GM19043 (cell line): ENCODE measurements at regions not wholly inside any gene's neighbourhood (a gene's known extent, or its start where the extent isn't known, plus 50 kb on each side); places are given as distances from the start of the nearest gene placed in this dataset.

Source experiments
- ATAC-seq: cut with Tn5 transposase; IDR thresholded peaks from one replicate; pipeline ENCODE4 v1.9.1; 2021; ENCODE audit warnings: low read depth; ENCODE audit not compliant: unreplicated experiment

DNA sequence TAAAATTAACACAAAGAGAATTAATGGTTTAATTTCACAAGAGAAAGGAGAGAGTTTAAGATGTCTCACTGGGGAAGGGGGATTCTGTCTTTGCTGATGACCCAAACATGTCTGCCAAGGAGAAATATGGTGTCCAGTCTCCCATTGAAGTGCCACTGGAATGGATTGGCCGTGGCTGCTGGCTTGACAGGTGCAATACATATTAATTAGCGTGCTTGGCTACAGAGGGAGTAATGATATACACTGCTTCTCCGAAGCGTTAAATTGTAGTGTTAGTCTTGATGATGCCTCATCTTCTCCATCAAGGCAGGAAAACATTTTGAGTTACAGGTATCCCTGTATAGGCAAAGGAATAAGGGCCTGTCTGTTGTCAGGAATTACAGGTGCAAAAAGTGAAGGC, 393.4 kb upstream of the TMPO start:
- no peak for ATAC-seq

GRCh38 chr12:98123021-98123461, 392.3 kb upstream of the TMPO start:
- ATAC-seq, result no peak

- no peak for ATAC-seq
Measured at GRCh38 chr12:98126637-98127335, 388.6 kb upstream of the TMPO start.

DNA sequence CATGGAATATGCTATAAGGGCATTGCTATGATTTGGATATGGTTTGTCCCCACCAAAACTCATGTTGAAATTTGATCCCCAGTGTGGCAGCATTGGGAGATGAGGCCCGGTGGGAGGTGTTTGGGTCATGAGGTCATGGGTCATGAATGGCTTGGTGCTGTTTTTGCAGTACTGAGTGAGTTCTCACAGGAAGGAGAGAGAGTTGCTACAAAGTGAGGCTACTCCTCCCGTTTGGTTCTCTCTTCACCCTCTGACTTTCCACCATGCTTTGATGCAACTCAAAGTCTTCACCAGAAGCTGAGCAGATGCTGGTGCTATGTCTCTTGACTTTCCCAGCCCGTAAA, 388.1 kb upstream of the TMPO start:
- ATAC-seq, result no peak

DNA sequence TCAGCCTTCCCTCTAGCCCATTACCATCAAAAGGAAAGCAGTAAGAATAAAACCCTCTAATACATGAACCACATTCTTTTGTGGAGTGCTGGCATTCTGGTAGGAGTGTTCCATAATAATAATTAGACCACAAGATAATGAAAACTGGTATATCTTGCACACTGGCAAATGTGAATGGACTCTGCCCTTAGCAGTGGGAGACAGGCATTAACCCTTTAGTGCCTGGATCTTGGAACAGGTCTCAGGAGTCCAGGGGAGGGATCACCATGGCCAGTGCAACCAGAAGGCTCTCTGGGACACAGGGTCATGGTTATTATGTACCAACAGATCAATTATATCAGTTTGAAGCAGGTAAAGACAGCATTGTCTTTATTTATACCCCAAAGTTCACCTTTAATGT, 387.5 kb upstream of the TMPO start:
- ATAC-seq, result no peak

DNA sequence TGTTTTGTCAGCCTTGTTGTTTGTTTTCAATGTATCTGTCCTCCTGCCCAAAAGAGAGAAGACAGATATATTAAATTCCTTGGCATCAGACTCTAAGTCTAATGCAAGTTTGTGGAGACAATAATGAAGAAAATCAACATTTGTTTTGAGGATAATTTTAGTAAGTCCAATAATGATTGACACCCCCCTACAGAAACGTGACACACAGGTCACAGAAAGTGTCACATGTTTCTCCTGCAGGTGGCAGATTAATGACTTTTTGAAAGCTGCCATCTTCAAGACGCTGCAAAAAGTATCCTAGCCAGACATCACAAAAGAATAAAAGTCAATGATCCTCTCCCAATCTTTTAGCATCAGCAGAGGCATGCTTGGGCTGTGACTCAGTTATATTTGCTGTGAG, 378.8 kb upstream of the TMPO start:
- ATAC-seq, result no peak

- no peak for ATAC-seq
Measured at GRCh38 chr12:98137278-98137677, 378.1 kb upstream of the TMPO start.

- no peak for ATAC-seq
Measured at GRCh38 chr12:98144953-98145352, 370.4 kb upstream of the TMPO start.

DNA sequence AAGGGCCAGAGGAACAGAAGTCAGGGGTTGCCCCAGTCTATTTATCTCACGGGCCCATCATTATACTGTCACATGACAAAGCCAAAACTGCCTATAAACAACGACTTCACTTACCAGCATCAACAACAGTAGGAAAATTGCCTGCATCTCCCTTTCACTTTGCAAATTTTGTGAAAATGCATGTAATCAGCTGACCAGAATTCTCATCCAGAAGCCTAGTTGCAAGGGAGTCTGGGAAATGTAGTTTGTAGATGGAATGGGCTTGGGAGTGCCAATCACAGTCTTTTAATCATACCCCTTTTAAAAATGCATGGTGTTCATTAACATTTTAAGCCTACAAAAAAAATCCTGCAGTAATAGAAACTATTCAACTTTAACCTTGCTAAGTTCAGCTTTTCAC, 369.3 kb upstream of the TMPO start:
- ATAC-seq, result no peak

- no peak for ATAC-seq
Measured at GRCh38 chr12:98146487-98146886, 368.9 kb upstream of the TMPO start.

- peak; percentile 86 for ATAC-seq
Measured at GRCh38 chr12:98149270-98149669, 366.1 kb upstream of the TMPO start.

DNA sequence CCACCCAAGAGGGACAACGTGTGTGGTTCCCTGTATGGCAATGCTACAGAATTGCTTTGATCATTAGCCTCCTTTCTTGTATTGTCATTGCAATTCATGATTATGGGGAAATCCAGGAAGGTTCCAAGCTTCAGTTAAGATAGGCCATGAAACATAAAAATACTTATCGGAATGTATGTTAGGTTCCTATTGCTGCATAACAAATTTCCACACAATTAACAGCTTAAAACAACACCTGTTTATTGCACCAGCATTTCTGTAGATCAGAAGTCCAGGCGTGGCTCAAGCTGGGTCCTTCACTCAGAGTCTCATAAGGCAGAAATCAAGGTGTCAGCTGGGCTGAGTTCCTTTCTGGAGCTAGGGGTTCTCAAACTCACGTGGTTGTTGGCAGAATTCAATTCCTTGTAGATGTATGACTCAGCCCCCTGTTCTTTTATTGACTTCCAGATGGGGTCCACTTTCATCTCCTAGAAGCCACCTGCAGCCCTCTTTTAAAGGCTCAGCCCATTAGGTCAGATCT, 365.6 kb upstream of the TMPO start:
- no peak for ATAC-seq

- ATAC-seq, result no peak
Measured at GRCh38 chr12:98151105-98151590, 364.2 kb upstream of the TMPO start.

DNA sequence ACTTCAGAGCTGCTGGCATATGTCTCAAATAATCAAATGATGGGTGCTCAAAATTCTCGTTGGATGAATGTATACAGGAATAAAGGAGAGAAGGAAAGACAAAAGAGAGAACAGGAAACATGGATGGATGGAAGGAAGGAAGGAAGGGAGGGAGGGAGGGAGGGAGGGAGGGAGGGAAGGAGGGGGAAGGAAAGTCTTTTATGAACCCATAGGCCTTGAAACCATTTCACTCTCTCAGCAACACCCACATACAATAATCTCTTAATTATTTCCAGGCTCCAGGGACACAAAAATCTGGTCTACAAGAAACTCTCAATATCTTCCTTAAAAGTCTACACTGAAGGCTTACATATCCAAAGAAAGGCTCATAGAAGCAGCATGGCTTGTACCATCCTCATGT, 363.4 kb upstream of the TMPO start:
- ATAC-seq, result no peak

GRCh38 chr12:98154850-98155249, 360.5 kb upstream of the TMPO start:
- ATAC-seq, result no peak

DNA sequence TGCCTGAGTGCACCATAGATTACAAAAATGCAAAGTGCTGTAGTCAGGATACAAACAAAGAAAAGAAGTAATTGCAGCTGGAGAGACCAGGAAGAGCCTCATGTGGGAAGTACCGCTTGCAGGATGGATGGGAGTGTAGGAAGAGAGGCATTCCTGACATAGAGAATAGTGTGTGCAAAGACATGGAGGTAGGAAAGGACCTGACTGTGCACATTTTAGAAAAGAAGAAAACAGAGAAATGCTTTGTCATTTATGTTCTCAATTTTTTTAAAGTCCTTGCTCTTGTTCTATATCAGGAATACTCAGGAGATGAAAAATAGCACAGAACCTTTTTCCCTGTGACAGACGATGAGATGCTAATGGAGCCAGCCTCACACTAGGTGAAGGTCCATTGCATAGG, 358.7 kb upstream of the TMPO start:
- ATAC-seq, result no peak

DNA sequence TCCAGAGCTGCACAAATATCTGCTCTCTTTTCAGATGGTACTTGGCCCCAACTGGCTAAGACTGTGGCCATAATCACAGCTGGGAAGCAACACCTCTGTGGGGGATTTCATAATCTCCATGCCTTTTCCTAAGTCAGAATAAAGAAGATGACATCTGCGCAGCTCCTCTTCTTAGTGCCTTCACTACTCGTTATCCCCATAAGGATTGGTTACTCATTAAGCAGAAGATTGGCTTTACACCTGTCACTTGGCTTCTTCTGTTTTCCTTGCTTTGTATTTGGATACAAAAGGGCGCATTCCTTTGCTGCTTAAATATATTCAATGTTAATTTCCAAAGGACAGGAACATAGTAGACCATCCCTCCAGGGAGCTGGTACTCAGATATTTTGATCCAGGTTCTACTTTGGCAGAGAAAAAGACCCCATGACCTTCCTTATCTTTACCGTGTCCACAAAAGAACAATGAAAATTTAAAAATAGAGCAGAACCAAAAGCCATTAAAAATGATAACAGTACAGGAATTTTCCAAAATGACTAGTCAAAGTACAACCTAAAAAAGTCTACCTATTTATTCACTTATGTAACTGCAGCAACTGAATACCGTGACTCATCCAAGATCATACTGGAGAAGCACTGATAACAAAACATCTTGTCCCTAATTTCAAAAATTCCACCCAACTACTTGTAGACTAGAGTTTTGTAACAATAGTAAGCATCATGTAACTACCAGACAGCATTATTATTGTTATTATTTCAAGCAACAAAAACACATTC, 352.3 kb upstream of the TMPO start:
- ATAC-seq, result no peak

- no peak for ATAC-seq
Measured at GRCh38 chr12:98172304-98172703, 343.1 kb upstream of the TMPO start.

DNA sequence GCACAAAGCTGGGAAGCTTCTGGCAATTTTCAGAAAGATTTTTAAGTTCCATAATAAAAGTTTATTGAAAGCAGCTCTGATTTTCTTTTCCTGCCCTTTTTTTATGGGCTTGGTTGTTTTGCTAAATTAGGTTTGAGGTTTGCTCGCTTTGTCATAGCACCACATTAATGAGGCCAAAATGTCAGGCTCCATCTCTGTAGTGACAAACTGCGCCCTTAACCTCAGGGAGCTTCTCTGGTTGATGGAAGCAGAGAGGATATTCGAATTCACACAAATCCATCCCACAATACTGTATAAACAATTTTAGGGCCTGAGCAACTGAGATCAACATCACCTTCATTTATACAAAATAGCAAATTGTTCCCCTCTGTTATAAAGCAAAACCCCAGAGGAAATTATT, 342.6 kb upstream of the TMPO start:
- ATAC-seq, result no peak

- ATAC-seq, result no peak
Measured at GRCh38 chr12:98173773-98174427, 341.5 kb upstream of the TMPO start.

- ATAC-seq, result no peak
Measured at GRCh38 chr12:98174428-98174809, 341.0 kb upstream of the TMPO start.
